CD14-positive monocyte (primary cell): ENCODE measurements at regions not wholly inside any gene's neighbourhood (a gene's known extent, or its start where the extent isn't known, plus 50 kb on each side); places are given as distances from the start of the nearest gene placed in this dataset.
A peak's percentile ranks its signal among the peaks of the same experiment; 100 is the strongest.

Source experiments
- DNase-seq, 3 donors: peaks; one replicate each; pipeline ENCODE4 v3.0.0-alpha.2; 2011 to 2022
- H2AFZ ChIP-seq: 2 replicates; pipeline ENCODE4 v1.6.0; 2012; ENCODE audit warnings: mild to moderate bottlenecking, low read depth, low read length, inconsistent platforms; ENCODE audit not compliant: insufficient read depth, poor library complexity, severe bottlenecking
- H3K27ac ChIP-seq, 2 donors: 1 replicate in 1 of 2; 2 replicates in 1 of 2; pipeline ENCODE4 v1.5.1; 2012 to 2013; ENCODE audit warnings: low read length in 2 of 2, control low read depth in 1 of 2, inconsistent platforms in 1 of 2, low read depth in 1 of 2, mild to moderate bottlenecking in 1 of 2
- H3K27me3 ChIP-seq, 2 donors: one replicate each; pipeline versions ENCODE4 v1.6.0 to v1.6.1; 2011 to 2013; ENCODE audit warnings: low read length in 2 of 2; ENCODE audit not compliant: control insufficient read depth in 2 of 2, insufficient read depth in 2 of 2
- H3K36me3 ChIP-seq, 2 donors: replicated peaks in 1 of 2; 1 replicate in 1 of 2; 2 replicates in 1 of 2; pipeline versions ENCODE4 v1.5.1 to v1.6.1; 2012 to 2013; ENCODE audit warnings: low read length in 2 of 2, control low read depth in 1 of 2, inconsistent platforms in 1 of 2, mild to moderate bottlenecking in 1 of 2; ENCODE audit not compliant: insufficient read depth in 2 of 2, control insufficient read depth in 1 of 2
- H3K4me1 ChIP-seq, 2 donors: 1 replicate in 1 of 2; 2 replicates in 1 of 2; pipeline versions ENCODE4 v1.5.1 to v1.6.1; 2012 to 2013; ENCODE audit warnings: low read length in 2 of 2, control low read depth in 1 of 2, inconsistent platforms in 1 of 2, mild to moderate bottlenecking in 1 of 2, moderate library complexity in 1 of 2; ENCODE audit not compliant: insufficient read depth in 2 of 2, control insufficient read depth in 1 of 2
- H3K4me2 ChIP-seq: replicated peaks from 2 replicates; pipeline ENCODE3; 2012; ENCODE audit warnings: low read length, moderate library complexity, mild to moderate bottlenecking; ENCODE audit not compliant: poor library complexity, severe bottlenecking; ENCODE audit errors: extremely low read depth
- H3K4me3 ChIP-seq, 3 experiments: fragments of 200-600 bp in 1 of 3; sonication (generic) in 1 of 3; replicated peaks in 1 of 3; 1 replicate in 2 of 3; 2 replicates in 1 of 3; pipeline ENCODE4 v1.5.1; 2011 to 2013; ENCODE audit warnings: low read length in 3 of 3, mild to moderate bottlenecking in 3 of 3, control low read depth in 2 of 3, low read depth in 2 of 3, inconsistent platforms in 1 of 3, moderate library complexity in 1 of 3
- H3K79me2 ChIP-seq: 2 replicates; pipeline ENCODE4 v1.6.0; 2012; ENCODE audit warnings: mild to moderate bottlenecking, control low read depth, inconsistent platforms, low read length, moderate library complexity; ENCODE audit not compliant: insufficient read depth
- H3K9ac ChIP-seq: 2 replicates; pipeline ENCODE4 v1.6.0; 2017; ENCODE audit warnings: low read length, mild to moderate bottlenecking; ENCODE audit not compliant: insufficient read depth, poor library complexity, severe bottlenecking
- H3K9me3 ChIP-seq, 2 donors: replicated peaks in 1 of 2; 1 replicate in 1 of 2; 2 replicates in 1 of 2; pipeline versions ENCODE4 v1.5.1 to v1.6.1; 2012 to 2013; ENCODE audit warnings: low read length in 2 of 2, control low read depth in 1 of 2; ENCODE audit not compliant: control insufficient read depth in 1 of 2, insufficient read depth in 1 of 2
- H4K20me1 ChIP-seq: 2 replicates; pipeline ENCODE4 v1.6.0; 2012; ENCODE audit warnings: mild to moderate bottlenecking, low read length, control low read depth, moderate library complexity; ENCODE audit not compliant: insufficient read depth
- H3K27ac Mint-ChIP-seq, 7 donors: one replicate each; pipeline ENCODE4 v1.8.0; 2020; ENCODE audit warnings: mild to moderate bottlenecking in 7 of 7, mixed read lengths in 7 of 7, moderate library complexity in 6 of 7, inconsistent platforms in 2 of 7
- H3K27me3 Mint-ChIP-seq, 3 donors: one replicate each; pipeline ENCODE4 v1.8.0; 2021 to 2022; ENCODE audit warnings: low read depth in 3 of 3, mild to moderate bottlenecking in 3 of 3, mixed read lengths in 3 of 3, moderate library complexity in 3 of 3, inconsistent platforms in 1 of 3
- H3K36me3 Mint-ChIP-seq, 2 donors: one replicate each; pipeline ENCODE4 v1.8.0; 2020; ENCODE audit warnings: mixed read lengths in 2 of 2, inconsistent platforms in 1 of 2, mild to moderate bottlenecking in 1 of 2
- H3K4me1 Mint-ChIP-seq: one replicate; pipeline ENCODE4 v1.8.0; 2020; ENCODE audit warnings: mild to moderate bottlenecking, mixed read lengths
- H3K4me3 Mint-ChIP-seq, 2 donors: one replicate each; pipeline ENCODE4 v1.8.0; 2020; ENCODE audit warnings: mild to moderate bottlenecking in 2 of 2, mixed read lengths in 2 of 2, moderate library complexity in 1 of 2
- H3K9me3 Mint-ChIP-seq, 7 donors: one replicate each; pipeline ENCODE4 v1.8.0; 2020 to 2022; ENCODE audit warnings: mixed read lengths in 7 of 7, mild to moderate bottlenecking in 6 of 7, moderate library complexity in 6 of 7, inconsistent platforms in 2 of 7
- WGBS: methylation state at CpG from one replicate; pipeline ENCODE4 v1.1.5; 2013; ENCODE audit warnings: missing lambda C conversion rate; ENCODE audit not compliant: insufficient coverage; 5-methylcytosine and 5-hydroxymethylcytosine counted together
- intact Hi-C, 2 donors: fragments of 100-400 bp; cut with micrococcal nuclease; formaldehyde crosslinking; loops; one replicate each; pipeline versions ENCODE4 v1.15.0 to v1.15.1; 2023
- TF ChIP-seq, protein P1 (sequence below): fragments of 200-600 bp; IDR thresholded peaks from one replicate; pipeline ENCODE4 v1.8.0; 2022; ENCODE audit warnings: antibody characterized with exemption, mild to moderate bottlenecking

DNA sequence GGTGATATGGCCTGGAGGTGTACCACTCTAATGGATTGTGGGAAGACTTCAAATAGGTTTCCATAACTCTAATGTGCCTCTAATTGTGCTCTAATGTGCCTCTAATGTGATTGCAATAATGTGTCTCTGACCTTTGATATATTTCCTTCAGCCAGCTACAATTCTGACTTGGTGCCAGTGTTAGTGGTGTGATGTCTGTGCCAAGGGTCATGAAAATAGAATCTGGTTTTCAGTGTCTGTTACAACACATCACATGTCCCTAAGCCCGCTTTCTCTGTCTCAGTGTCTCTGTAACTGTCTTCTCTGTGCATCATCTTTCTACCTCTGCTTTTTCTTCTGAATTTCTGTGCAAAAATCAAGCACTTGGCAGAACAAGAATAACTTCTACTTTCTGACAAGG is 77.2 kb upstream of the ECI2 start:
- H3K27ac ChIP-seq, result no peak overlapping the region
- Mint-ChIP-seq H3K36me3 (no peaks in the 10 kb centered on the region), H3K9me3 (peaks cover 17 to 29% (median 28%) of the 10 kb centered on the region in 7 donors), H3K27me3 (peaks cover 0 to 1% (median 0%) of the 10 kb centered on the region in 3 donors), H3K4me1 (peaks cover 11% of the 10 kb centered on the region), H3K27ac (no peak overlapping the region), H3K4me3 (no peak overlapping the region)
- H3K4me1 ChIP-seq, result peaks cover 0 to 7% of the 10 kb centered on the region in 2 donors
- intact Hi-C loops, result no loop called here
- H3K36me3 ChIP-seq, result no peaks in the 10 kb centered on the region
- no peak overlapping the region for H3K9ac ChIP-seq
- no peaks in the 10 kb centered on the region for H3K27me3 ChIP-seq
- no CpG with 5 or more reads among the region's 1 CpG for WGBS
- peaks cover 12% of the 10 kb centered on the region in 2 donors for H3K9me3 ChIP-seq
- H3K4me3 ChIP-seq, result no peak overlapping the region
- H3K4me2 ChIP-seq, result no peak overlapping the region
- TF ChIP-seq, protein P1, sequence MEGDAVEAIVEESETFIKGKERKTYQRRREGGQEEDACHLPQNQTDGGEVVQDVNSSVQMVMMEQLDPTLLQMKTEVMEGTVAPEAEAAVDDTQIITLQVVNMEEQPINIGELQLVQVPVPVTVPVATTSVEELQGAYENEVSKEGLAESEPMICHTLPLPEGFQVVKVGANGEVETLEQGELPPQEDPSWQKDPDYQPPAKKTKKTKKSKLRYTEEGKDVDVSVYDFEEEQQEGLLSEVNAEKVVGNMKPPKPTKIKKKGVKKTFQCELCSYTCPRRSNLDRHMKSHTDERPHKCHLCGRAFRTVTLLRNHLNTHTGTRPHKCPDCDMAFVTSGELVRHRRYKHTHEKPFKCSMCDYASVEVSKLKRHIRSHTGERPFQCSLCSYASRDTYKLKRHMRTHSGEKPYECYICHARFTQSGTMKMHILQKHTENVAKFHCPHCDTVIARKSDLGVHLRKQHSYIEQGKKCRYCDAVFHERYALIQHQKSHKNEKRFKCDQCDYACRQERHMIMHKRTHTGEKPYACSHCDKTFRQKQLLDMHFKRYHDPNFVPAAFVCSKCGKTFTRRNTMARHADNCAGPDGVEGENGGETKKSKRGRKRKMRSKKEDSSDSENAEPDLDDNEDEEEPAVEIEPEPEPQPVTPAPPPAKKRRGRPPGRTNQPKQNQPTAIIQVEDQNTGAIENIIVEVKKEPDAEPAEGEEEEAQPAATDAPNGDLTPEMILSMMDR, result no peak
- no peak for DNase-seq
- no peaks in the 10 kb centered on the region for H4K20me1 ChIP-seq
- no peak overlapping the region for H2AFZ ChIP-seq
- no peaks in the 10 kb centered on the region for H3K79me2 ChIP-seq

DNA sequence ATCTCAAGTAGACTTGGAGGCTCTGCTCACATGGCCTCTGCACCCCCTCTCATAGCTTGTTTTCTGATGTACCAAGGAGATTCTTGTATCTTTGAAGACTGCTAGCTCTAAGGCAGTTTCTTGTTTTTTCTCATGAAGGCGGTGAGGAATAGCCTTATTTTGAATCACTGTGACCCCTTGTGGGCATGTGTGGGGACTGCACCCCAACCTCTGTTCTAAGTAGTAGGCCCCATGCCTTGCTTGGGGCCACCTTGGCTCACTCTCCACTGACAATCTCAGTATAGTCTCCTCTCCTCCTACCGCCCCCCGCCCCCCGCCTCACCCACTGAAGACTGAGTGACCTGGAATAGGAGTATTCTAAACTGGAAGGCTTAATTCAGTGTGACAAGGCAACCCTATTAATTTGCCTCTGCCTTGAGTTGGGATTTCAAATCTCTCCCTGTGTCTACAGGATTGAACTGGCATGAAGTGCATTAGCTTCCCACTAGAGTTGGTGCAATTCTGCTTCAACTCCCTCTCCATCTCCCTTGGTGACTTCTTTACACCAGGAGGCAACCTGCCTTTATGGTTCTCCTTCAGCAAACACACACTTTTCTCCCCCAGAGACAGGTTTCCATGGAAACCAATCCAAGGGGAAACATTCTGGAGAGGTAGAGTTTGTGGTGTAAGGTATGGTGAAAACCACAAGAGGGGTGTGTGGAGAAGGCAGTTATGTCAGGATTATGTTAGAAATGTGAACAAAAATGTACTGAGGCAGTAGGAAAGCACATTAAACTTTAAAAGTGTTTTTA is 75.4 kb upstream of the ECI2 start:
- peak; percentile 6 to 15 (median 14) for DNase-seq
- Histone ChIP-seq H3K4me2 (no peak overlapping the region), H2AFZ (no peak overlapping the region), H3K9ac (no peak overlapping the region), H3K79me2 (no peaks in the 10 kb centered on the region), H3K4me1 (peaks cover 0 to 7% of the 10 kb centered on the region in 2 donors), H3K4me3 (no peak overlapping the region), H3K27ac (no peak overlapping the region), H3K27me3 (no peaks in the 10 kb centered on the region), H3K9me3 (peaks cover 7 to 12% of the 10 kb centered on the region in 2 donors), H4K20me1 (no peaks in the 10 kb centered on the region), H3K36me3 (no peaks in the 10 kb centered on the region)
- Mint-ChIP-seq H3K27ac (peak overlapping the region in 1 of 7 donors; percentile 34), H3K4me3 (no peak overlapping the region), H3K36me3 (no peaks in the 10 kb centered on the region), H3K9me3 (peaks cover 12 to 24% (median 20%) of the 10 kb centered on the region in 7 donors), H3K4me1 (peaks cover 11% of the 10 kb centered on the region), H3K27me3 (peaks cover 0 to 1% (median 1%) of the 10 kb centered on the region in 3 donors)
- 33% methylated on average over 1 of the region's 4 CpGs for WGBS
- TF ChIP-seq, protein P1, result peak; percentile 77
- intact Hi-C loops, result no loop called here
